ENCODE measurements at regions not wholly inside any gene's neighbourhood (a gene's known extent, or its start where the extent isn't known, plus 50 kb on each side); places are given as distances from the start of the nearest gene placed in this dataset.

DNA sequence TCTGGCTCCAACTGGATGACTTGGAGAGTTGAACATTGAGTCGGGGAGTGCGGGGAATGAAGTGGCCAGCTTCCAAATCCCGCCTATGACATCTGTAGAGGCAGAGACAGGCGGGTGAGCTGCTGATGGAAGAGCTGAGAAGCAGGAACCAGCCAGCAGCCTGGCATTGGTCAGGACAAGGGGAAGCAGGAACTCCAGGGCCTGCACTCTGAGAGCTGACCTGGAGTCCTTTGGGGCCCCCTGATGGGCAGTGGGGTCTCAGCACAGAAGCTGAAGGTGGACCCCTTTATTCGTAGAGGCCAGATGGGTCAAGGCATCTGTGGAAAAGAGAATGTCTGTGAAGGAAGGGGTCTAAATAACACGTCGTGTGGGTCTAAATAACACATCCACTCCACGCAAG, 57.0 kb downstream of the SEC61G start:
- no peak overlapping the region for H3K4me3 ChIP-seq (ENCODE audit: low read depth in 1 of 5, low read length in 5 of 5)
- H3K36me3 ChIP-seq (ENCODE audit: control insufficient read depth in 5 of 5, insufficient read depth in 5 of 5, low read length in 5 of 5) = no peaks in the 10 kb centered on the region
- H3K9ac ChIP-seq (ENCODE audit: low read length in 5 of 5) = no peak overlapping the region
- H3K27ac ChIP-seq (ENCODE audit: low read depth, low read length) = no peak overlapping the region
- no peaks in the 10 kb centered on the region for H3K4me1 ChIP-seq (ENCODE audit: control insufficient read depth in 5 of 5, insufficient read depth in 5 of 5, low read length in 5 of 5)
- H3K9me3 ChIP-seq (ENCODE audit: control insufficient read depth in 5 of 5, low read length in 5 of 5) = peaks cover 0 to 6% (median 0%) of the 10 kb centered on the region in 5 donors
- H3K27me3 ChIP-seq (ENCODE audit: control insufficient read depth in 5 of 5, insufficient read depth in 4 of 5, low read length in 5 of 5) = no peaks in the 10 kb centered on the region

DNA sequence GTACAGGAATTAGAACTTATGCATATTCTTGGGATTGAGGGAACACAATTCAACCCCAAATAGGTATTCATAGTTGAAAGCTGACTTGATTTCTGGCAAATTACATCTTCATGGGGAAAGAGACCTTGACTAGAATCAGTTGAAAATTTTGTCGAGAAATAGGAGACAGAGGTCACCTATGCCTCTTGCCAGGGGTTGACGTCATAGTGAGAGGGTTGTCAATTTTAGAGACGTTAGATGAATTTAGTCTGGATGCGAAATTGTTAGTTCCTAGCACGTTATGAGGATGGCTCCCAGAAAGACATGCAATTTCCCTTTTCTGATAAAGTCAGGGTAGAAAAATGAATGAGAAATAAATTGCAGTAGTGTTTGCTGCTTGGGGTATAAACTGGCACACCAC, 59.3 kb downstream of the SEC61G start:
- peaks cover 0 to 6% (median 0%) of the 10 kb centered on the region in 5 donors for H3K9me3 ChIP-seq (ENCODE audit: control insufficient read depth in 5 of 5, low read length in 5 of 5)
- no peaks in the 10 kb centered on the region for H3K27me3 ChIP-seq (ENCODE audit: control insufficient read depth in 5 of 5, insufficient read depth in 4 of 5, low read length in 5 of 5)
- no peak overlapping the region for H3K4me3 ChIP-seq (ENCODE audit: low read depth in 1 of 5, low read length in 5 of 5)
- H3K4me1 ChIP-seq (ENCODE audit: control insufficient read depth in 5 of 5, insufficient read depth in 5 of 5, low read length in 5 of 5) = no peaks in the 10 kb centered on the region
- H3K27ac ChIP-seq (ENCODE audit: low read depth, low read length) = no peak overlapping the region
- H3K9ac ChIP-seq (ENCODE audit: low read length in 5 of 5) = no peak overlapping the region
- H3K36me3 ChIP-seq (ENCODE audit: control insufficient read depth in 5 of 5, insufficient read depth in 5 of 5, low read length in 5 of 5) = no peaks in the 10 kb centered on the region

DNA sequence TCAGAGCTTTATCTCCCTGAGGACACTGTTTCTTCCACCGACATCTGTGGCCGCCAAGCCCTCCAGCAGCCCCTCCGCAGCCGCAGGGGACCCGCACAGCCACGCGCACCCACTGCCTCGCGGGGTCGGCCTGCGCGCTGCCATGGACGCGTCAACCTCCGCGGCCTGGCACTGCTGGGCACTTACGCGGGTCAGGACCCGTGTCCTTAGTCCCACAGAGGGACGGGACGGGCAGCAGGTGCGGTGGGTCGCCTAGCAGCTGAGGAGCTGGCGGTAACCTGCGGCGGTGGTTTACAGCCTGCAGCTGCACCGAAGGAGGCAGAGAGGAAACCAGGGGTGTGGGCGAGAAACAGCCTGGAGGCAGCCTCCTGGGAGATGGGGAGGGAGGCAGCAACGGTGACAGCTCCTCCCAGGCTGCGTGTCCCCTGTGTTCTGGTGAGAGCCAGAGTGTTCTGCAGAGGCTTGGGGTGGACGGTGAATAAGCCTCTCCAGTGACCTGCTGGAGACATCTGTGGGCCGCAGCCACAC, 61.3 kb downstream of the SEC61G start:
- Histone ChIP-seq H3K9me3 (ENCODE audit: control insufficient read depth in 5 of 5, low read length in 5 of 5) (peaks cover 0 to 6% (median 0%) of the 10 kb centered on the region in 5 donors), H3K27ac (ENCODE audit: low read depth, low read length) (no peak overlapping the region), H3K4me3 (ENCODE audit: low read depth in 1 of 5, low read length in 5 of 5) (no peak overlapping the region), H3K9ac (ENCODE audit: low read length in 5 of 5) (no peak overlapping the region), H3K27me3 (ENCODE audit: control insufficient read depth in 5 of 5, insufficient read depth in 4 of 5, low read length in 5 of 5) (no peaks in the 10 kb centered on the region), H3K4me1 (ENCODE audit: control insufficient read depth in 5 of 5, insufficient read depth in 5 of 5, low read length in 5 of 5) (no peaks in the 10 kb centered on the region), H3K36me3 (ENCODE audit: control insufficient read depth in 5 of 5, insufficient read depth in 5 of 5, low read length in 5 of 5) (no peaks in the 10 kb centered on the region)

DNA sequence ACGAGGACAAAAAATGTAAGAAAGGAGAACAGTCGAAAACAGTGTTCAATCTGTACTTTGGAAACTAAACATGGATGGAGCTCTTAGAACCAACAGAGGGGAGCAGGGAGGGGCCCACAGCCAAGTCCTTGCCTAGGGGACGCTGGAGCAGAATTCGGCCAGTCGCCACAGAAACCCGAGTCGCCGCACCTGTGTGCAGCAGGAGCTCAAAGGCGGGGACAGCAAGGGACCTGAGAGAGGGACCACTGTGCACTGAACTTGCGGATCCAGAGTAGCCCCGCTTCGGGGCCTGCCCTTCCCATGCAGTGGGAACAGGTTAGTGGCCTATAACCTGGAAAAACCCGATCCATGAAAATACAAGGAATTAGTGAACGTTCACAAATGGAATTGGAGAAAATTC, 68.1 kb downstream of the SEC61G start:
- Histone ChIP-seq H3K9ac (ENCODE audit: low read length in 5 of 5) (no peak overlapping the region), H3K4me1 (ENCODE audit: control insufficient read depth in 5 of 5, insufficient read depth in 5 of 5, low read length in 5 of 5) (no peaks in the 10 kb centered on the region), H3K27ac (ENCODE audit: low read depth, low read length) (no peak overlapping the region), H3K36me3 (ENCODE audit: control insufficient read depth in 5 of 5, insufficient read depth in 5 of 5, low read length in 5 of 5) (no peaks in the 10 kb centered on the region), H3K9me3 (ENCODE audit: control insufficient read depth in 5 of 5, low read length in 5 of 5) (no peaks in the 10 kb centered on the region), H3K27me3 (ENCODE audit: control insufficient read depth in 5 of 5, insufficient read depth in 4 of 5, low read length in 5 of 5) (peaks cover 0 to 3% (median 0%) of the 10 kb centered on the region in 5 donors), H3K4me3 (ENCODE audit: low read depth in 1 of 5, low read length in 5 of 5) (no peak overlapping the region)

DNA sequence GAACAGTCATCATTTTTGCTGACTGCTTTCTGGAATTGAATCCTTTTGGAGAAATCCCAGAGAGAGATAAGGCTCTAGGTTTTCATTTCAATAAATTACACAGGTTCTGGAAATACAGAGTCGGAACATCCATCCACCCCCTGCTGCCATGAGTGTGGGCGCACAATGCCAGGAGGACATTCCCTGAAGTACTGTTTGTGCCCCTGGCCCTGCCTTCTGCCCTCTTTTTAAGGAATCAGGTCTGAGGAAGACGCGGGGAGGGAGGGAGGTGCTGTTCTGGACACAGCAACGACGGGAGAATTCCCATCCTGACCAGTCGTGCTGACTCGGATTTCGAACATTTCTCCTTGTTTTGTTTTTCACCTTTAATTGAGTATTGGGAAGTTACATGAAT, 69.0 kb downstream of the SEC61G start:
- peaks cover 0 to 3% (median 0%) of the 10 kb centered on the region in 5 donors for H3K27me3 ChIP-seq (ENCODE audit: control insufficient read depth in 5 of 5, insufficient read depth in 4 of 5, low read length in 5 of 5)
- H3K4me3 ChIP-seq (ENCODE audit: low read depth in 1 of 5, low read length in 5 of 5) = no peak overlapping the region
- H3K36me3 ChIP-seq (ENCODE audit: control insufficient read depth in 5 of 5, insufficient read depth in 5 of 5, low read length in 5 of 5) = no peaks in the 10 kb centered on the region
- no peak overlapping the region for H3K9ac ChIP-seq (ENCODE audit: low read length in 5 of 5)
- no peak overlapping the region for H3K27ac ChIP-seq (ENCODE audit: low read depth, low read length)
- no peaks in the 10 kb centered on the region for H3K9me3 ChIP-seq (ENCODE audit: control insufficient read depth in 5 of 5, low read length in 5 of 5)
- no peaks in the 10 kb centered on the region for H3K4me1 ChIP-seq (ENCODE audit: control insufficient read depth in 5 of 5, insufficient read depth in 5 of 5, low read length in 5 of 5)

DNA sequence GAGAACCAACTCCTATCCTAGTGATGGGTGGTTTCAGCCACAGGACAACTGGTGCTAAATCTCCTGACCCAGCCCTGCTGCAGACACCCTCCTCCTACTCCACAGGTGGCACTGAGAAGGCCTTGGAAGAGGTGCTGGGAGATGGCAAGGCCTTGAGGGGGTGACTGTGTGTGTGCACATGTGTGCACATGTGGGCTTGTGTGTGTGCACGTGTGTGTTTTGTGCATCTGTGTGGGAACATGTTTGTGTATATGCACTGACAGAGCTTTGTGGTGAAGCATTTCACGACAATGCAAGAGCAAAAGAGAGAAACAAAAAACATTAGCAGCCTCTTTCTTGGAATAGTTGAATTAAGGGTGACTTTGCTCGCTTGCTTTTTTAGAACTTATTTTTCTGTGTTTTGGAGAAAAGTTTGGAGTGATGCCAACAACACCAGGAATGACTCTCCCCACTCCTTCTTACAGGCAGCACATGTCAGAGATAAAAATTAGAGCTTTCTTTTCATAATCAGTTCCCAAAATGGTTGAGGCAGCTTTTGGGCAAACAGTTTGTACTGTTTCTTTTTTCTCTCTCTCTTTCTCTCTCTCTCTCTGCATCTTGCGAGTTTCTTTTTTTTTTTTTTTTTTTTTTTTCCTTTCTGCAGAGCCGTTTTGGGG, 69.5 kb downstream of the SEC61G start:
- no peak overlapping the region for H3K9ac ChIP-seq (ENCODE audit: low read length in 5 of 5)
- H3K4me3 ChIP-seq (ENCODE audit: low read depth in 1 of 5, low read length in 5 of 5) = no peak overlapping the region

DNA sequence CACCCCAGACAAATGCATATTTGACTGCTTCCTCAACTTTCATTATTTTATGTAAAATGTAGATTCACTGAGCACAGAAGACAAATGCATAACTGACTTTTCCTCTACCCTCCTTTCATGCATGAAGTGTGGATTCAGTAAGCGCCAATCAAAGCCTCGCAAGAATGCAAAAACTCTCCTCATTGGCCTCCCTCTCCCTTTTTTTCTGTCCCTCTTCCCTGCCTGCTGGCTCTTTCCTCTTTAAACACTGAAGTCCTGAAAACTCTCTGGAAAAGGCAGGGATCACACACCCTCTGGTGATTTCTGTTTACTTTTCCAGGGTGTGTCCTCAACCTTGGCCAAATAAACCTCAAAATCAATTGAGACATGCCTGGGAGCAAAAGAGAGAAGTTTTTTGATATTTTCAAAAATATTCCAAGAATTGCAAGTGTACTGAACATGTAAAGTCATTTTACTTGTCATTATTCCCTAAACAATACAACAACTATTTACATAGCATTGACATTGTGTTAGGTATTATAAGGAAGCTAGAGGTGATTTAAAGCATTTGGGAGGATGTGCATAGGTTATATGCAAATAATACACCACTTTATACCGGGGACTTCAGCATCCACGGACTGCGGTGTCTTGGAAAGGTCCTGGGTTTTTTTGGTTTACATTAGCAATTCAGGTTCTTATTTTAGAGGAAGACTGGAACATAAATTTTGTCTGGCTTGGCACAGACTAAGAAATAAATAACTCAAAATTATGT, 71.4 kb downstream of the SEC61G start:
- Histone ChIP-seq H3K4me3 (ENCODE audit: low read depth in 1 of 5, low read length in 5 of 5) (no peak overlapping the region), H3K4me1 (ENCODE audit: control insufficient read depth in 5 of 5, insufficient read depth in 5 of 5, low read length in 5 of 5) (no peaks in the 10 kb centered on the region), H3K9ac (ENCODE audit: low read length in 5 of 5) (no peak overlapping the region), H3K27ac (ENCODE audit: low read depth, low read length) (no peak overlapping the region), H3K36me3 (ENCODE audit: control insufficient read depth in 5 of 5, insufficient read depth in 5 of 5, low read length in 5 of 5) (no peaks in the 10 kb centered on the region), H3K9me3 (ENCODE audit: control insufficient read depth in 5 of 5, low read length in 5 of 5) (no peaks in the 10 kb centered on the region), H3K27me3 (ENCODE audit: control insufficient read depth in 5 of 5, insufficient read depth in 4 of 5, low read length in 5 of 5) (peaks cover 0 to 3% (median 0%) of the 10 kb centered on the region in 5 donors)

More for the DNA sequence above, 69.5 kb downstream of the SEC61G start:
- Histone ChIP-seq H3K27me3 (ENCODE audit: control insufficient read depth in 5 of 5, insufficient read depth in 4 of 5, low read length in 5 of 5) (peaks cover 0 to 3% (median 0%) of the 10 kb centered on the region in 5 donors), H3K9me3 (ENCODE audit: control insufficient read depth in 5 of 5, low read length in 5 of 5) (no peaks in the 10 kb centered on the region), H3K36me3 (ENCODE audit: control insufficient read depth in 5 of 5, insufficient read depth in 5 of 5, low read length in 5 of 5) (no peaks in the 10 kb centered on the region), H3K27ac (ENCODE audit: low read depth, low read length) (no peak overlapping the region), H3K4me1 (ENCODE audit: control insufficient read depth in 5 of 5, insufficient read depth in 5 of 5, low read length in 5 of 5) (no peaks in the 10 kb centered on the region)

DNA sequence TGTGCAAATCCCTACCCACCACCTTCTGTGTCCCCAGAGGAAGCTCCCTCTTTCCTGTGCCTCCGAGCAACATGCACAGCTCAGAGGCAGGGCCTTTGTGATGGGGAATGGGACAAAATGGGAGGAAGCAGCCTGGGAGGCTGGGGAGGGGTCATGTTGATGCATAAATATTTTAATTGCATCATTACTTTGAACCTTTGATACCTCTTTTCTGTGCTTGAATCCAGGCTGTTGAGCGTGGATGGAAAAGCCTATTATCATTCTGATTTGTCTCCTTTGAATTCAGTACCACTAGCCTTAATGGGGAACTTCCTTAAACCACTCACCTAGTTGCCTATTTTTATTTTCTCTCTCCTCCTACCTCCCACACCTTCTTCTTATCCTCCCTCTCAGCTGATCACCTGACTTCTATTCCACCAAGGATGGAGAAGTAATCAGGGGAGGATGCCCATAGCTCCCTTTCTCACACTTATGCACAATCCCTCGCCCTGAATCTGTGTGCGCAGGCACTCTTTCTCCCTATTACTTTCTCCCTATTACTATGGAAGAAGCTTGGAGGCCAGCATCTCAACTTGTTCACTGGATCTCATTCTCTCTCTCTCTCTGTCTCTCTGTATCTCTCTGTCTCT, 78.5 kb downstream of the SEC61G start:
- no peaks in the 10 kb centered on the region for H3K36me3 ChIP-seq (ENCODE audit: control insufficient read depth in 5 of 5, insufficient read depth in 5 of 5, low read length in 5 of 5)
- no peaks in the 10 kb centered on the region for H3K4me1 ChIP-seq (ENCODE audit: control insufficient read depth in 5 of 5, insufficient read depth in 5 of 5, low read length in 5 of 5)

DNA sequence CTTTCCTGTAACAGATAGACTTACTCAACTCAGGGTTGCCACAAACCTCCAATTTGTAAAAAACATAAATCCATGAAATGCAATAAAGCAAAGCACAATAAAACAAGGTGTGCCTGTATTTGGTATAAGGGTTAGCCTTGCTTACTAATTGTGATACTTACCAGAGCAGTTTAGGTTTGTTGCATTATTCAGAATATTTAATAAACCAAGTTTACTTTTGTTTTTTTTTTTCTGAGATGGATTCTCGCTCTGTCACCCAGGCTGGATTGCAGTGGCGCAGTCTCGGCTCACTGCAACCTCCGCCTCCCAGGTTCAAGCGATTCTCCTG, 79.6 kb downstream of the SEC61G start:
- no peak overlapping the region for H3K4me3 ChIP-seq (ENCODE audit: low read depth in 1 of 5, low read length in 5 of 5)
- H3K36me3 ChIP-seq (ENCODE audit: control insufficient read depth in 5 of 5, insufficient read depth in 5 of 5, low read length in 5 of 5) = no peaks in the 10 kb centered on the region
- peaks cover 0 to 2% (median 0%) of the 10 kb centered on the region in 5 donors for H3K27me3 ChIP-seq (ENCODE audit: control insufficient read depth in 5 of 5, insufficient read depth in 4 of 5, low read length in 5 of 5)
- H3K9me3 ChIP-seq (ENCODE audit: control insufficient read depth in 5 of 5, low read length in 5 of 5) = no peaks in the 10 kb centered on the region
- H3K9ac ChIP-seq (ENCODE audit: low read length in 5 of 5) = no peak overlapping the region
- H3K4me1 ChIP-seq (ENCODE audit: control insufficient read depth in 5 of 5, insufficient read depth in 5 of 5, low read length in 5 of 5) = no peaks in the 10 kb centered on the region
- H3K27ac ChIP-seq (ENCODE audit: low read depth, low read length) = no peak overlapping the region

More for the DNA sequence above, 78.5 kb downstream of the SEC61G start:
- Histone ChIP-seq H3K9me3 (ENCODE audit: control insufficient read depth in 5 of 5, low read length in 5 of 5) (no peaks in the 10 kb centered on the region), H3K27me3 (ENCODE audit: control insufficient read depth in 5 of 5, insufficient read depth in 4 of 5, low read length in 5 of 5) (peaks cover 0 to 2% (median 0%) of the 10 kb centered on the region in 5 donors), H3K9ac (ENCODE audit: low read length in 5 of 5) (no peak overlapping the region), H3K4me3 (ENCODE audit: low read depth in 1 of 5, low read length in 5 of 5) (no peak overlapping the region), H3K27ac (ENCODE audit: low read depth, low read length) (no peak overlapping the region)
